ENCODE measurements at regions not wholly inside any gene's neighbourhood (a gene's known extent, or its start where the extent isn't known, plus 50 kb on each side); places are given as distances from the start of the nearest gene placed in this dataset.
"Not testable (repeated sequence)": the region's sequence is repeated elsewhere in the genome, so short reads cannot be mapped to it uniquely, and the experiment has no call there.

DNA sequence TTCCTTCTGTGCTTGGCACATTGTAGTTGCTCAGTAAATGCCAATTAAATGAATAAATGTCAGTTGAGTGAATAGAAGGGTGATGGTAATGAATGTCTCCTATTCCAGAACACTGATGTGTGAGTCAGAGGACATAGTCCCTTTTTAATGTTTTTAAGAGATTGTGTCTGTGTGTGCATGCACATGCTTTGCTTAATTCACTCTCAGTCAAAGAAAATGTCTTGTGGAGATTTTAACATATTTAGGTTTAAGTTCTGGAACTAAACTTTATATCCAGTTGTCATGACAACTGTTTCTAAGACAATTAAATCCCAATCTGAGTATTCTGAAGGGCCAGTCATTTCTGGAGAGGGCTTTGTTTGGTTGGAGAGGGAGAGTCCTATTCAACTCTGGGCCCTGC lies 255.3 kb upstream of the CDH11 start:
- no peak for DNase-seq

DNA sequence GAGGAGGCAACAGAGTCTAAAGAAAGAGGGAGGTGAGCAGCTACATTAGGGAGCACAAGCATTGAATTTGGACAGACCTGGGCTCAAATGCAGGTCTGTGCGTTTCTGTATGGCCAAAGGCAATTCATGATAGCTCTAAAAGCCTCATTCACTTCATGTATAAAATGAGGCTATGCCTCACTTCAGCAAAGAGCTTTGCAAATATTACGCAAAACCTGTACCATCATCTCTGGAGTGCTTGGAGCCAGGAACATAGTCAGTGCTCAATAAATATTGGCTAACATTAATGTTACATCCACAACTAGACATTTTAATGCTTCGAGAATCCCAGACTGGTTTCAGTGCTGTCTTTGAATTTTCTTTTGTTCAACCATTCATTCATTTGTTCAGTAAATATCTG lies 254.7 kb upstream of the CDH11 start:
- DNase-seq: no peak

DNA sequence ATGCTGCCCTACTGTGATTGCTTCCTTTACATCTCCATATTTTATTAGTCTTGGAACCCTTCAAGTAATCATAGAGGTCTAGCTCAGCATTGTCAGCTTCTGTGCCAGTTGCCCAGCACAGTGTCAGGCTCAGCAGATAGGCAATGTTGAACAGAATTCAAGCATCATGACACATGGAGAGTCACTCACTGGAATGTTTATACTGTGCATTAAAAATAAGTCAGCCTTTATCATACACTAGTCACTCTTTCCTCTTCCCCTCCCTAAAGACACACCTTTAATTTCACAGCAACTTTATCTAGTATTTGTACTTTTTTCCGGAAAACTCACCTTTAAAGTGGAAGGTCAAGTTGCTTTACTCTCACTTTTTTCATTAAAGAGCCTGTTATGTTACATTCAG lies 253.8 kb upstream of the CDH11 start:
- no peak for DNase-seq

DNA sequence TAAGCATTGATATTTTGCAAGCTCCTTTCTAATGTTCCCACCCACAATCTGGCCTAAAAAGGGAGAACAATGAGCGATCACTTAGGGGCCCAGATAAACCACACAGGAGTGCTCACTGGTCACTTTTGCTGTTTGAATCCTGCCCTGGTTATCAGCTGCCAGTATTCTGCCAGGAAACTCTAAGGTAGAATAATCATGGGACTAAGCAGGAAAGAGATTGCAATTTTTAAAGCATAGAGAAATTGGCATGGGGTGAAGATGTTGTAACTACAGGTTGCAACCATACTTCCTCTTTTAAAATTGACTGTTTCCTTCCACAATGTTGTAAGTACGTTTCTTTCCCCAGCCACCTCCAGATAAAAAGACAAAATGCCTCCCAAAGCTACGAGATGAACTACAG lies 251.2 kb upstream of the CDH11 start:
- DNase-seq: no peak

DNA sequence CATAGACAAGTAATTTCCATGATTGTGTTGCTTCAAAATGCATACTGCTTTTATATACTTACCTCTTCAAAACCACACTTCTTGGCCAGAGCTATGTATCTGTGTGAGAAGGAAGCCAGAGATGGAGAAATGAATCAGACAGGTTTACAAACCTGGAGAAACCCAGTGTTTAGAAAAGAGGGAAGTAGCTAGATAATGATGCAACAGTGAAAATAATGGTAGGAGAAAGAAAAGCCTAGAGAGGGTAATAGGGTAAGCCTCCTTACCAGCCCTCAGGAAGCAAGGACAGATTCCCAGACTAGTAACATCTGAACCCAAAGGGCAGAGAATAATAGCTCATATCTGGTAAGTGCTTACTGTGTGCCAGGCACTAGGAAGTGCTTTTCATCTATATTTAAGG lies 250.3 kb upstream of the CDH11 start:
- DNase-seq: no peak

DNA sequence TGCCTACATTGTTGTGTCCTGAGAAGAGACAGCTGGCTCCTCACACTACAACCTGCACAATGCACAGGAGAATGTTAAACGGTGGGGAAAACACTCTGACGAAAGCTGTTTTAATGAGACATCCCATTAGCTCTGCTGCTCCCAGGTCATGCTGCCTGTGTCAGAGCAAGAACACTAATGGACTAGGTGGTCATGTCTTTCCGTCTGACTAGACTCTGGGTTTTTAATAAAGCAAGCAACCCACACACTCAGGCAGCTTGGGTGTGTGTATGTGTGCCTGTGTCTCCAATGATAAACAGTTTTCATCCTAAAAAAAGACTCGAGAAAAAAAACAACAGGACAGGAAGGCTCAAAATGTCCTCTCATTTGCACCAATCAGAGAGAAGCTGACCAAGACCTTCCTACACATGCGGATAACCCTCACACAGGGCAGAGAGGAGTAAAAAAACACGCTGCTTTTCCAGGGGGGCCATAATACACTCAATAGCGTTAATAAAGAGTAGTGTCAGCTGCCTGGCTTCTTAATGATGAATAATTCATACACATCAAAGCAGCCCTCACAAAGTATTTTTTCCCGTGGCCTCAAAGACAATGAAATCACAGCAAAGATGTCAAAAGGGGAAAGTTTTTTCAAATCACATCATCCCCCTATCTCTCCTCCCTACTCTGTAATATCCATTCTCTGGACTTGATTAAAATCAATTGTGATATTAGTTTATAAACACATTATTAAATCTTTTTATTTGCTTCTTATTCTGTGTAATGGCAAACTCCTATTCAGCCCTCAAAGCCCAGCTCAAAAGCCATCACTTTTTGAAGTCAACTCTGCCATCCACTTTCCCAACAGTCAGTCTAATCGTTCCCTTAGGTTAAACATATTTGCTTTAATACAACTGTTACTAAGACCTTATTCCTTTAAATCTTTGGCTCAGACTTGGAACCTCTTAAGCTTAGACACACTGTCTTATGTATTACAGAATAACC lies 244.2 kb upstream of the CDH11 start:
- no peak for DNase-seq

DNA sequence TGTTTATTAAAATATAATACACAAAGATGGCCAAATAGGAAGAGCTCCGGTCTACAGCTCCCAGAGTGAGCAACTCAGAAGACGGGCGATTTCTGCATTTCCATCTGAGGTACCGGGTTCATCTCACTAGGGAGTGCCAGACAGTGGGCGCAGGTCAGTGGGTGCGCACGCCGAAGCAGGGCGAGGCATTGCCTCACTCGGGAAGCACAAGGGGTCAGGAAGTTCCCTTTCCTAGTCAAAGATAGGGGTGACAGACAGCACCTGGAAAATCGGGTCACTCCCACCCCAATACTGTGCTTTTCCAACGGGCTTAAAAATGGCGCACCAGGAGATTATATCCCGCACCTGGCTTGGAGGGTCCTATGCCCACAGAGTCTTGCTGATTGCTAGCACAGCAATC lies 234.9 kb upstream of the CDH11 start:
- DNase-seq: not testable (repeated sequence)

DNA sequence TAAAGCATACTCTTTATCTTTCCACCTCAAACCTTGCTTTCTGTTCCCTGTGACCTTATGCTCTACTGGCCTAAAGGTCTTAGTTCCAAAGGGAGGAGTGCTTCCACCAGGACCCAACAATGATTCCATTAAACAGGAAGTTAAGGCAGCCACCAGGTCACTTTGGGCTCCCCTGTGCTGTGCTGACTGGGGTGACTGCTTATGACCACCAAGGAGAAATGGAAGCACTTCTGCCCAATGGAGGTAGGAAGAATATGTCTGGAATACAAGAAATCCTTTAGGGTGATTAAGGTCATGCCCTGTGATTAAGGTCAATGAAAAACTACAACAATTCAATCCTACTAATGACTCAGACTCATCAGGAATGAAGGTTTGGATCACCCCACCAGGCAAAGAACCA lies 233.8 kb upstream of the CDH11 start:
- no peak for DNase-seq

DNA sequence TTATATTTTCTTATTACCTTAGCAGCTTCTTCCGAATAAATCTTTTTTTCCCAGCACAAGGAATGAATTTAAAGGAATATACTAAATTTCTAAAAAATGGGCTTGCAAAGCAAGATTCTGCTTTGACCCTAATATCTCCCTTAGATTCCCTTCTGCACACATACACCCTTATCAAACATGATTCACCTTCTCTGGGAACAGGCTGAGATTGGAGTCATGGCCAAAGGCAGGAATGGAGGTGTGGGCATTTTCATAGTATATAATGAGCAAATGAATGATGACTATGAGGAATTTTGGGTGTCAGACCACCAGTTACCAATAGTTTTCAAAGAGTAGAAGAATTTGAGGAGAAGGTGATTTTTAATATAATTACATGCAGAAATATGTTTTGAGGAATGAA lies 231.3 kb upstream of the CDH11 start:
- DNase-seq: no peak

DNA sequence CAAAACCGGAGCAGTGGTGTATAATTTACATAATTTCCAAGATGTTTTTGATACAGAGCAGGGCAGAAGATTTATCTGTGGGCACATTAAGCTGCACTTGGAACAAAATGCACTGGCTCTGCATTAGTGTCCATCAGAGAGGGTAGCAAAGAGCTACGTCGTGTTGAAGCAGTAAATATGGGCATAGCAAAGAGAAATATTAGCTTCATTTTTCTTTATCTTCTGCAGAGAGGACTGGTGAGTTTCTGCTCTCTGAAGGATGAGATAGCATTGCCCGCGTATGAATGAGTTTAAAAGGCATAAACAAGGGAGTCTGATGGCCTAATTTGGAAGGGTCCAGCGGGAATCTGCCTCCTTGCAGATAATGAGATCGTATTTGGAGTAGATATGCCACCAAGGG lies 227.8 kb upstream of the CDH11 start:
- no peak for DNase-seq

DNA sequence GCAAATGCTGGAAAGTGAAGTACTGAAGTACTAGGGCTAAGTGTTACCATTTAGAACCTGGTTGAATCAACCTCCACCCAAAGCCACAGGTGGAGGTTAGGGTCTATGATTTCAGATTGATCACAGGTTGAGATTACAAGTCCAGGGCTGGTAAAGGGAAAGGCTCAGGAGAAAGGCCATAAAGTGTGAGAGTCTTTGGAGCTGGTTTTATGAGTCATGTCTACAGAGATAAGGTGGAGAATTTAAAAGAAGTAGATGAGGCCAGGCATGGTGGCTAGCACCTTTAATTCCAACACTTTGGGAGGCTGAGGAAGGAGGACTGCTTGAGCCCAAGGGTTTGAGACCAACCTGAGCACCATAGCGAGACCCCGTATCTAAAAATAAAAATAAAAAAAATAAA lies 221.7 kb upstream of the CDH11 start:
- no peak for DNase-seq

DNA sequence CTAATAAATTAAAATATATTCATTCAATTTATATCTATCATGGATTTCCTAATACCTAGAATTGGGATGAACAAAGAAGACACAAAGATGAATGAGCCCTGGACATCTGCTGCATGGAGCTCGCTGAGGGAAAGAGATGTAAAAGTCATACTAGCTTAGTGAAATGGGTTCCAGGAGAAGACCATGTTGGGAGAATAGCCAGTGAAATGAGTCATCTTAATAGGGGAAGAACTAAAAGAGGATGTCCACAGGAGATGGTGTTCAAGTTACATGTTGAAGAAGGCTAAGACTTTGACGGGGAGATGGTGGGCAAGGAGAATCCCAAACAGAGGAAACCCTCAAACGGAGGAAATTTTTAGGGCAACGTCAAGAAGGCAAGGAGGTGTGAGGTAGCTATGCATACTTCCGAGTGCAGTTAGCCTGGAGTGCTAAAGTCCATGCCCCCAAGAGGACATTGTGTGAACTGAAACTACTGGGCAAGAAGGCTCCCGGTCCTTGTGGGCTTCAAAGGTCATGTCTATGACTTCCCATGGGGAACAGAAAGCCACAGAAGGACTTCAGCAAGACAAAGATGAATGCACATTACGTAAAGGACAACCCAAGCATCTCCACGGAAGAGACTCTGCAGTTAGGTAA lies 220.5 kb upstream of the CDH11 start:
- no peak for DNase-seq

DNA sequence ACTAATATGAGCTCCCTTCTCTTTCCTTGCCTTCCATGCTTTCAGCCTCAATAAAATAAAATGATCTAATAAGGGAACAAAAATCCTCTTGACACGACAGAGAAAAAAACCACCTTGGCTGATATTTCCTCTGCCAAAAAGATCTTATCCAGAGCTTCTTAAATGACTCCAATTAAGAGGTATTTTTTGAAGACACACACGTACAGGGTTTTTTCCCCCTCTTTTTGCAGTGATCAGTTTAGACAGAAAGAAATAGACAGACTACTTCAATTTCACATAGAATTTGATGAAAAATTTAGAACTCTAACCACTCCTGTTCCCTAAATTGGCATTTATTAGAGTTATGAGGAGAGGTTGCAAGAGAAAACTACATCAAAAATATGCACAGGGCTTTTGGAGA lies 217.2 kb upstream of the CDH11 start:
- no peak for DNase-seq

DNA sequence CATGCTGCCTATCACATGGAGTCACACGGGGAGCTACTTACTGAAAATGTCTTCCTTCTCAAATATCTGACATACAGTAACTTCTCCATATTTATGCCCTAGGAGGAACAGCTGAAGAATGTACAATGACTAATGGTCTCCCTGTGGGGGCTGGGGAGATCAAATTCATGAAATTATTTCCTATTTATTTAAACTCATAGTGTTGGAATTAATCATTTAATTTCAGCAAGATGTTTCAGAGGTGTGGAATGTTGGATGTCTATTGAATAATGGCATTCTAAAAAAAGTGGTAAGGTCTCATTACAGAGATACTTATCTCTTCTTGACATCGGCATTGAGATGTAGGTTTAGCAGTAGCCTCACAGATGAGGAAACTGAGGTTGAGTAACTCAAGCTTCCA lies 214.3 kb upstream of the CDH11 start:
- no peak for DNase-seq

DNA sequence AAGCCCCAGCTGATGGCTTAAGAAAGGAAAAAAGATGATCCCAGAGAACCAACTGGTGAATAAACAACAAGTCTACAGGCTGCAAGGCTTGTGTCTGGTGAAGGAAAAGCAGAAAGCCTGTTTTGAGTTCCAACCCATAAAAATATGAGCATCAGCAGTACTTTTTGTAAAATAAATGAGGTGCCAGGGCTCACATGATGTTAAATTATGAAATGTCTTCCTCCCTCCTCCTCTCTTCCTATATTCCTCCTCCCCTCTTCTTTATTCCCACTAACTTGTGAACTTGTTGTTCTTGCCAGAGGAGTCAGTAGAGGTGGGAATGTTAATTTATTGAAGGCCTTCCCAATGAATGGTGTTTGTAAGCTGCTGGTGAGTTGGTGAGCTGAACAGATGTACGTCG lies 212.2 kb upstream of the CDH11 start:
- no peak for DNase-seq

DNA sequence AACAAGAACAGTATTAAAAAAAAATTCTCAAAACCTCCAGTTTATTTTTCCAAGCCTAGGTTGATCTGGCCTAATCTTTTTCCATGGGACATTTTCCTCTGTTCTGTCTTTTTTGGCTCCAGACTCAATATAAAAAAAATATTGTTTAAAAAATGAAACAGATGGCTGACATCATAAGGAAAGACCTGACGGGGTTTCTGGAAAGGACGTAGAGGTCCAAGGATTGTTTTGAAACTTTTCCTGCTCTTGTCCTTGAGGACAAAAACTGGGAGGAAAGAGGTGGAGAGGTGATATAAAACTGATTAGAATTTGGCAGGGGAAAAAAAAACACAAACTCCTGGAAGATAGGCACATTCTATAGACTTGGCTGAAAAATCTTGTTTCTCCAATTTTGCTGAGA lies 211.4 kb upstream of the CDH11 start:
- no peak for DNase-seq

DNA sequence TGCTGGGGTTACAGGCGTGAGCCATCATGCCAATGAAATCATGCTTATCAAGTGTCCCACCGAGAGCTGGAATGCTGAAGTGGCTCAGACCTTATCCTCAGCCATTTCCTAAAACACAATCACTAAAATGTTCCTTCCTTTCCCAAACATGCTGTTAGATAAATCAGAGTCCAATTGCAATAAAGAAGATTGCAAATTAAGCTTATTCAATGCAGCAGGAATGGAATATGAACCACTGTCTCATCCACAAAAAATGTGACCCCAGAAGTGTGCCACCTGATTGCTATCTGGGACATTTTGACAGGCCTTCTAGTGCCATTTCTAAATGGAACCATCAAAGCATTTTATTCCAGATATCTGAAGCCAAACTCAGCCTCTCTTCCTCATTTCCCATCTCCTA lies 205.5 kb upstream of the CDH11 start:
- no peak for DNase-seq

DNA sequence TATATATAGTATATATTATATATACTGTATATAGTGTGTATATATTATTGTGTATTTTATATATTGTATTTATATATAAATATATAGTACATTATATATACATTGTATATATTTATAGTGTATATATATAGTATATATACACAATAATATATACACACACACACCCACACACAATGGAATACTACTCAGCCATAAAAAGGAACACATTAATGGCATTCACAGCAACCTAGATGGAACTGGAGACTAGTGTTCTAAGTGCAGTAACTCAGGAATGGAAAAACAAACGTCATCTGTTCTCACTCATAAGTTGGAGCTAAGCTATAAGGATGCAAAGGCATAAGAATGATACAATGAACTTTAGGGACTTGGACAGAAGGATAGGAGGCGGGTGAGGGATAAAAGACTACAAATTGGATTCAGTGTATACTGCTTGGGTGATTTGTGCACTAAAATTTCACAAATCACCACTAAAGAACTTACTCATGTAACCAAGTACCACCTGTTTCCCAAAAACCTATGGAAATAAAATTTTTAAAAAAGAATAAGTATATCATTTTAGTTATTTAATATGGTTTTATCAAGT lies 201.9 kb upstream of the CDH11 start:
- no peak for DNase-seq

DNA sequence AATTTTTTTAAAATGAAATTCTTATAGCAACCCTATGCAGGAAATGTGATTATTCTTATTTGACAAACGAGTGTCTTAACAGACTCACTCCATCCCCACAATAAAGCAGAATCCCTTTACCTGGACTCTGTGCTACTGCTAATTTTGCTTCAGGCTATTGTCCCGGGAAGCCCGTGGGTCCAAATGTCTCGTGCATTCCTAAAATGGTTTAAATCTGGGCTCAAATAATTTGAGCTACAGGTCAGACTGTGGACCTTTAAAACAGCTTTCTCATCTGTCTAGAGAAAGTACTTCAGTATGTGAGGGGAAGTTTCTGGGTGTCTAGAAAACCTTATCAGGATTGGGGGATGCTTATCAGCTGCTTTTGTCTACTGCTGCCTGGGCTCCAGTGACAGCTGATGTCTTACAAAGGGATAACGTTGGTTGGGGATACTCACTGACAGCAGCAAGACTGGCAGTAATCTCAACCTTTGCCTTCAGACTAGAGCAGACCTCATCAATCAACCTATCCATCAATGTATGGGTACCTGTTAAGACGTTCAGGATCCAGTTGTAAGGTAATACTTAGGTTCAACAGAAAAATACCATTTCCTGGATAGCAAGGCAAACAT lies 197.9 kb upstream of the CDH11 start:
- DNase-seq: no peak

DNA sequence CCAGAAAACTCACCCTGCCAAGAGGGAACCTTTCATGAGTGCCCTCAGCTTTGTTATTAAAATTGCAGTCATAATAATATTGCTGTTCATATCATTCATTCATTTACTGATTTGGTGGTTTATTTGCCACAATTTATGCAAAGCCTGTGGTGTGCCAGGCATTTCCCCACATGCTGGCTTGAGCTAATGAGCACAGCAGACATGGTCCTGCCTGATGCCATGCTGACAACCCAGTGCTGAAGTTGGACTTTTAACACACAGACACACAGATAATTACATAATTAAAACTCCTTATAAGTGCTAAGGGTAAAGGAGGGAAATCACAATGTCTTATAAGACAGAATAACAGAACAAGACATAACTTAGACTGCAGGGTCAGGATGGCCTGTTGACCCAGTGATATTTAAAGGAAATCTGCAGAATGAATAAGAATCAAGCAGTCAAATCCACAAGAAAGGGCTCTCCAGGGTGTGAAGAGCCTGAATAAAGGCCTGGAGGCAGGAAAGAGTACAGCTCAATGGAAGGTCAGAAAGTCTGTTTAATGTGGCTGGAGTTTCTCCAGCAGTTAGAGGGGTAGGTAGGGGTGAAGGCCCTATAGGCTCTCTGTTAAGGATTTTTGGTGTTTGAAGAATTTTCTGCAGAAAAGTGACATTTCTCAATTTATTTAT lies 196.9 kb upstream of the CDH11 start:
- DNase-seq: no peak

DNA sequence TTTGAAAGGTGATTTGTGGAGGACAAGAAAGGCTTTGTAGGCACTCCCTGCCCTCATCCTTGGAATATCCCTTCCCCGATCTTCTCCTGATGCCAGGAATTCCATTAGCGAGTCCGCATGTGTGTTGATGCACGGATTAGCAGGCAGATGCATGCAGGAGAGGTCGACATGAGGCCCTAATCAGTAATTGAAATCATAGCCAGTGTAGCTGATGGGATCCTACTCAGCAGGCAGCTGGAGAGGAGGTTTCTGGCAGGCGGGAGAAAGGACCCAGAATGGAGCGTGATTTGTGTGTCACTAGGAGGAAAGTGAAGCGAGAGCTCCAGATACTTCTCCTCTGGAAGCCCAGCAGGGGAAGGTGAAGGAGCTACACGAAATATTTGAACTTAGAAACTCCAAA lies 196.3 kb upstream of the CDH11 start:
- no peak for DNase-seq

DNA sequence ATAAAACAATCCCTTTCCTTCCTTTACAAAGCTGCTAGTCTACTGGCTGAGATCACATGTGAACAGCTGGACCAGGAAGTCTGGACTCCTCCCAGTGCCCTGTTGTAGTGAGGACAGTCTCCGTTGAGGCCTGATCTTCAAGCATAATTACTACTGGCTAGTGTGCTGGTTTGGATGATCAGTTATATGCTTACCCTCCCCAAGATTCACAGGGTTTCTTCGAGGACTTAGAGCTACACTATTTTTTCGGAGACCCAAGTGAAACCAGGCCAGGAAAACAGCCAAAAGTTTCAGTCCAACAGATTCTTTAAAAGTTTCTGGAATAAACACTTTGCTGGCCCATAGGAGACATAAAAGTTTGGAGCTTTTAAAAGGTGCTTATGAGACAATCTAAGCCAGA lies 194.9 kb upstream of the CDH11 start:
- DNase-seq: no peak

DNA sequence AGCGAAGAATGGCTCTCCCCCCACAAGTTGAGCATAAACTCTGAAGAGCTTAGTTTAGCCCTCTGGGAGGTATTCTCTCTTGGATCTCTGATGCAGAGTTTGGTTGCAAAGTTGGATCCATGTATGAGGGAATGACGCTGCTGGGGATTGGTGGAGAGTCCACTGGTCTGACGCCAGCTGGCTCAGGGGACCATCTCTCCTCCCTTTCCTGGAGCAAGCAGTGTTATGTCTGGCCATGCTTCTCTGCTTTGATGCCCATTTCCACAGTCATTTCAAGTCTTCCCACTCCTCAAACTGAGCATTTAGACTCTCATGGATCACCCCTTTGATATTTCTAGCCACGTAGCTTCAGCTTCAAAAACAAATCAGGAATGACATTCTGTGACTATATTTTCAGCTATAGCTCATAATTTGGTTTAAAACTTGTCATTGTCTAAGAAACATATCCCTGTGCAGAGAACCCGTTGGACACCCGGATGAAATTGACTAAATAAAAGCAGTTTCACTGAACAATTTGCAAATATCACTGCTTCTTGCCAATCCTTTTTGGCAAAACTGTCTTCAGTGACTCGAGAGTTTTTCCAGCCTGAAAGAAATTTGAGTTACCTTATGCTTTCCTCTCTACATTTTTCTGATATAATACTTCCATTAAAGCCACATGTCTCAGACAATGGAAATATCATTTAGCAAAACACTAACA lies 193.4 kb upstream of the CDH11 start:
- DNase-seq: no peak
